Vagina (tissue), 2 donors: ENCODE measurements at regions not wholly inside any gene's neighbourhood (a gene's known extent, or its start where the extent isn't known, plus 50 kb on each side); places are given as distances from the start of the nearest gene placed in this dataset.

Experiments
- POLR2A ChIP-seq, 2 donors: fragments of 450-650 bp; IDR thresholded peaks; one replicate each; pipeline ENCODE4 v1.6.1; 2017; ENCODE audit warnings: antibody characterized with exemption in 2 of 2, mild to moderate bottlenecking in 2 of 2, moderate library complexity in 2 of 2
- TF ChIP-seq, protein P1 (sequence below), 3 experiments: fragments of 450-650 bp in 2 of 3; fragments of 200-600 bp in 1 of 3; sonication (generic) in 1 of 3; IDR thresholded peaks; one replicate each; pipeline ENCODE4 v1.5.1; 2017 to 2019; ENCODE audit warnings: antibody characterized with exemption in 3 of 3, mild to moderate bottlenecking in 2 of 3, moderate library complexity in 2 of 3

DNA sequence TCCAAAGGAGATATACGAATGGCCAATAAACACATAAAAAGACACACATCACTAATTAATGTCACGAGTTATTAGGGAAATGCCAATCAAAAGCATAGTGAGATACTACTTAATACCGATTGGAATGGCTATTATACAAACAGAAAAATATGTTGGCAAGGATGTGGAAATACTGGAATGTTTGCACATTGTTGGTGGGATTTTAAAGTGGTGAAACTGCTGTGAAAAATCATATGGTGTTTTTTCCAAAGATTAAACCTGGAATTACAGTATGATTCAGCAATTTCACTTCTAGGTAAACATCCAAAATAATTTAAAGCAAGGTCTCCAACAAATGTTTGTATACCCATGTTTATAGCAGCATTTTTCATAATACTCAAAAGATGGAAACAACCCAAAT is 765.5 kb downstream of the VGLL3 start:
- no peak for TF ChIP-seq POLR2A (IDR thresholded peaks at IDR 0.05)
- TF ChIP-seq, protein P1, sequence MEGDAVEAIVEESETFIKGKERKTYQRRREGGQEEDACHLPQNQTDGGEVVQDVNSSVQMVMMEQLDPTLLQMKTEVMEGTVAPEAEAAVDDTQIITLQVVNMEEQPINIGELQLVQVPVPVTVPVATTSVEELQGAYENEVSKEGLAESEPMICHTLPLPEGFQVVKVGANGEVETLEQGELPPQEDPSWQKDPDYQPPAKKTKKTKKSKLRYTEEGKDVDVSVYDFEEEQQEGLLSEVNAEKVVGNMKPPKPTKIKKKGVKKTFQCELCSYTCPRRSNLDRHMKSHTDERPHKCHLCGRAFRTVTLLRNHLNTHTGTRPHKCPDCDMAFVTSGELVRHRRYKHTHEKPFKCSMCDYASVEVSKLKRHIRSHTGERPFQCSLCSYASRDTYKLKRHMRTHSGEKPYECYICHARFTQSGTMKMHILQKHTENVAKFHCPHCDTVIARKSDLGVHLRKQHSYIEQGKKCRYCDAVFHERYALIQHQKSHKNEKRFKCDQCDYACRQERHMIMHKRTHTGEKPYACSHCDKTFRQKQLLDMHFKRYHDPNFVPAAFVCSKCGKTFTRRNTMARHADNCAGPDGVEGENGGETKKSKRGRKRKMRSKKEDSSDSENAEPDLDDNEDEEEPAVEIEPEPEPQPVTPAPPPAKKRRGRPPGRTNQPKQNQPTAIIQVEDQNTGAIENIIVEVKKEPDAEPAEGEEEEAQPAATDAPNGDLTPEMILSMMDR (IDR thresholded peaks at IDR 0.05), result no peak
